ENCODE measurements at regions not wholly inside any gene's neighbourhood (a gene's known extent, or its start where the extent isn't known, plus 50 kb on each side); places are given as distances from the start of the nearest gene placed in this dataset.

GRCh38 chr4:62914758-62915157, 1494.5 kb downstream of the TECRL start:
- FAIRE-seq = no peak
- WGBS (ENCODE audit: low lambda C conversion rate) = under 1% methylated on average over 4 of the region's 4 CpGs
- intact Hi-C loops (cut with micrococcal nuclease; ENCODE audit: unreplicated experiment) = no loop called here
- in situ Hi-C loops (cut with HindIII; ENCODE audit: extremely low pct_ligation_motif_present, low pct_unique_long_range_greater_than_20kb) = no loop called here
- no peaks in the 10 kb centered on the region for H3K9me3 ChIP-seq (ENCODE audit: low read length)
- TF ChIP-seq ZNF616 (CRISPR knock-in tag; IDR thresholded peaks at IDR 0.05; ENCODE audit: low read depth) = no peak
- no peak for TF ChIP-seq FOXJ3 (CRISPR knock-in tag; IDR thresholded peaks at IDR 0.05; ENCODE audit: borderline replicate concordance)
- TF ChIP-seq KLF6 (CRISPR knock-in tag; IDR thresholded peaks at IDR 0.05) = no peak
- H2AFZ ChIP-seq (ENCODE audit: low read length) = no peak overlapping the region
- no peak overlapping the region for H3K27ac ChIP-seq (ENCODE audit: extremely low read length, insufficient read depth, low read length)
- H3K27me3 ChIP-seq (ENCODE audit: control insufficient read depth in 1 of 2, insufficient read depth in 2 of 2, low read length in 2 of 2) = no peaks in the 10 kb centered on the region; a peak in 1 of 5 replicates
- no peak overlapping the region for H3K9ac ChIP-seq (ENCODE audit: insufficient read depth, low read depth, low read length)
- H3K79me2 ChIP-seq (ENCODE audit: insufficient read depth, low read length) = no peaks in the 10 kb centered on the region
- no peak overlapping the region for H3K4me3 ChIP-seq (replicated peaks in 1 of 3; ENCODE audit: insufficient read depth in 1 of 3, low read depth in 2 of 3, low read length in 3 of 3)
- ChIA-PET CTCF (ENCODE audit: low intra/inter-chr PET ratio, low total read pairs) (no interaction called here), POLR2A (no interaction called here)
- H3K4me2 ChIP-seq (ENCODE audit: low read depth, low read length) = no peak overlapping the region
- no peaks in the 10 kb centered on the region for H3K4me1 ChIP-seq (ENCODE audit: insufficient read depth, low read length)
- BruUV-seq (replicated peaks) = no TSS peak
- H3K36me3 ChIP-seq (replicated peaks in 1 of 2; ENCODE audit: control insufficient read depth in 1 of 2, insufficient read depth in 2 of 2, low read length in 2 of 2) = no peaks in the 10 kb centered on the region
- no peak for ATAC-seq
- DNase-seq (ENCODE audit: low spot score) = no peak
- no peaks in the 10 kb centered on the region for H4K20me1 ChIP-seq (ENCODE audit: insufficient read depth, low read length)

GRCh38 chr4:62913065-62913464, 1496.2 kb downstream of the TECRL start:
- CTCF ChIA-PET (ENCODE audit: low intra/inter-chr PET ratio, low total read pairs) = no interaction called here
- Histone ChIP-seq H3K9me3 (ENCODE audit: low read length) (no peaks in the 10 kb centered on the region), H2AFZ (ENCODE audit: low read length) (no peak overlapping the region), H3K27ac (ENCODE audit: extremely low read length, insufficient read depth, low read length) (no peak overlapping the region), H3K4me1 (ENCODE audit: insufficient read depth, low read length) (no peaks in the 10 kb centered on the region), H4K20me1 (ENCODE audit: insufficient read depth, low read length) (no peaks in the 10 kb centered on the region), H3K9ac (ENCODE audit: insufficient read depth, low read depth, low read length) (no peak overlapping the region), H3K4me2 (ENCODE audit: low read depth, low read length) (no peak overlapping the region), H3K36me3 (replicated peaks in 1 of 2; ENCODE audit: control insufficient read depth in 1 of 2, insufficient read depth in 2 of 2, low read length in 2 of 2) (no peaks in the 10 kb centered on the region), H3K27me3 (ENCODE audit: control insufficient read depth in 1 of 2, insufficient read depth in 2 of 2, low read length in 2 of 2) (no peaks in the 10 kb centered on the region), H3K79me2 (ENCODE audit: insufficient read depth, low read length) (no peaks in the 10 kb centered on the region), H3K4me3 (replicated peaks in 1 of 3; ENCODE audit: insufficient read depth in 1 of 3, low read depth in 2 of 3, low read length in 3 of 3) (no peak overlapping the region)
- DNase-seq (ENCODE audit: low spot score) (no peak), FAIRE-seq (no peak), ATAC-seq (no peak)
- intact Hi-C loops (cut with micrococcal nuclease; ENCODE audit: unreplicated experiment) (no loop called here), in situ Hi-C loops (cut with HindIII; ENCODE audit: extremely low pct_ligation_motif_present, low pct_unique_long_range_greater_than_20kb) (no loop called here)
- no TSS peak for BruUV-seq (replicated peaks)
- POLR2A ChIA-PET = no interaction called here
- TF ChIP-seq ZNF660 (CRISPR knock-in tag; IDR thresholded peaks at IDR 0.05; ENCODE audit: borderline replicate concordance, low read depth) (no peak), PCBP1 (IDR thresholded peaks at IDR 0.05; ENCODE audit: borderline replicate concordance, low read depth, low read length) (no peak), HOXA9 (CRISPR knock-in tag; IDR thresholded peaks at IDR 0.05; ENCODE audit: borderline replicate concordance) (no peak), ZNF746 (CRISPR knock-in tag; IDR thresholded peaks at IDR 0.05) (no peak), SMC3 (IDR thresholded peaks at IDR 0.05; ENCODE audit: low read length) (no peak), TRIM24 (CRISPR knock-in tag; IDR thresholded peaks at IDR 0.05) (no peak), ZSCAN12 (CRISPR knock-in tag; IDR thresholded peaks at IDR 0.05) (no peak), ZNF136 (CRISPR knock-in tag; IDR thresholded peaks at IDR 0.05; ENCODE audit: low read depth) (no peak)
- 43% methylated on average over 1 of the region's 1 CpG for WGBS (ENCODE audit: low lambda C conversion rate)

Data from HepG2 (cell line).